GM19238 (cell line): ENCODE measurements at regions not wholly inside any gene's neighbourhood (a gene's known extent, or its start where the extent isn't known, plus 50 kb on each side); places are given as distances from the start of the nearest gene placed in this dataset.
"Not testable (repeated sequence)": the region's sequence is repeated elsewhere in the genome, so short reads cannot be mapped to it uniquely, and the experiment has no call there.

Experiments used
- DNase-seq: peaks from one replicate; pipeline ENCODE4 v3.0.0; 2011; ENCODE audit warnings: low spot score; ENCODE audit not compliant: insufficient read length

DNA sequence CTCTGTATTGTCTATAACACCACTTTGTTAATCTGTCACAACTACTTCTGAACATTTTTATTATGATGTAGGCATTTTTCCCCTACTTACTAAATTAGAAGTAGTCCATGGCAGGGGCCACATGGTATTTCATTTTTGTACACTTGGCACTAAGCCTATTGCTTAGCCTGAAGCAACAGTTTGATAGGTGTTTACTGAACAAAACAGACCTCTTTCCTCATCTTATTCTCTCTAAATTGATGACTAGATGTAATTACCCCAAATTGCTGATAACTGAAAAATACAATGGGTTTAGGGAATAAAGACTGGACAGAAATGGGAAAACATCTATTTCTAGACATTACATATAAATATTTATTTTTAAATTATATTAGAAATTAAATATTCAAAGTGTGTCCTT lies 633.8 kb downstream of the SLCO4C1 start:
- DNase-seq: no peak

DNA sequence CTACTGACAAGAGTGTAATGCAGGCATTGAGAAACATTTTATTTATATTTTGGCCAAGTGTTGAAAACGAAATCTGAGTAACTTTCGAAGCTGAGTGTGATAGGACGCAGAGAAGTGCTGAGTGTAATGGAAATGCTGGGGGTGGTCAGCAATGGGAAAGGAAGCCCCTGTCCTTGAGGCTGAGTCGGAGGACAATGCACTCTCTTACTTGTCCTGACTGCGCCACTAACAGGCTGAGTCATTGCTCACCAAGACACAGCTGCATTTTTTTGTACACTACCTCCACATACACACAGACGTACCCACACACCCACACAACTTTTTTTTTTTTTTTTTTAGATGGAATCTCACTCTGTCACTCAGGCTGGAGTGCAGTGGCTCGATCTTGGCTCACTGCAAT lies 637.7 kb downstream of the SLCO4C1 start:
- no peak for DNase-seq

DNA sequence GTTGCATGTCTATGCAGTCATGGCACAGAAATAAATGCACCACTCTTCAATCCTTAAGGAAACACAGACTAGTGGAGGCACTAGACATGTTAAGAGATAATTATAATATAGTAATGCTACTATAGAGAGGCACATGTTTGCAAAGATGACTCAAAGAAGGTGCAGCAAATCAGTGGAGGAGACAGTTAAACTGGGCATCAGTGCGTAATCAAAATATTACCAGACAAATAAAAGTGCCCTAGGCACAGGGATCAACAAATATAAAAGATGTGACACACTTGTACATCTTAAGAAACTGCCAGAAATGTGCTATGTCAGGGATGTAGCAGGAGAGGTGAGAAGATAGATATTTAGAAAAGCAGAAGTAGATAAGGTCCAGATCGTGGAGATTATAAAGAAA lies 642.1 kb downstream of the SLCO4C1 start:
- DNase-seq: no peak

DNA sequence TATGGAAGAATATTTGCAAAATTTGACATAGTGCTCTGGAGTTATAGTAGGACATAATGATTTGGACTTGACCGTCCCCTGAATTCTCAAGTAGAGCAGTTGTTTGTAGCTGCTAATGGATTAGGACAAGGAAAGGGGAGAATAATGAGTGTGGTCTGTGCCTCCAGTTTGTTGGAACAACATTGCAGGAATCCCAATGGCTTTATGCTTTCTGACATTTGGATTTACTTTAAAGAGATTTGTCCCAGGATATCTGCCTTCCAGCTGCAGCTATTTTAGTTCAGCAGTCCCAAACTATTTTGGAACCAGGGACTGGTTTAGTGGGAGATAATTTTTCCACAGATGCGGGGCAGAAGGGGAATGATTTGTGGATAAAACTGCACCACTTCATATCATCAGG lies 648.2 kb downstream of the SLCO4C1 start:
- no peak for DNase-seq

DNA sequence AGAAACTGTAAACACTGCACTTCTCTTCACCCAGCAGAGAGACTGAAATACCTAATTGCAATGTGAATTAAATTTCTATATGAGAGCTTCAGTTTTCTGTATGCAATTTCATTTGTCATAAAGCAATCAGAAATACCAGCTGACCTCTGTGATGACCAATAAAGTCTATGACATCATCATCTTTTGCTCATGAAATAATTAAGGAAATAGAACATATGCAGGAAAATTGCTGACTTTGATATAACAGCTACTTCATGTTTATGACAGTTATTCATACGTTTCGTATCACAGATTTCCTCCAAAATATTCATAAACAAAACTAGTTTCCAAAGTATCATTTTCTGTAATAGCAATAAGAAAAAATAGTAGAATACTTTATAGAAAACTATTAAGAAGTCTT lies 652.3 kb downstream of the SLCO4C1 start:
- DNase-seq: no peak

DNA sequence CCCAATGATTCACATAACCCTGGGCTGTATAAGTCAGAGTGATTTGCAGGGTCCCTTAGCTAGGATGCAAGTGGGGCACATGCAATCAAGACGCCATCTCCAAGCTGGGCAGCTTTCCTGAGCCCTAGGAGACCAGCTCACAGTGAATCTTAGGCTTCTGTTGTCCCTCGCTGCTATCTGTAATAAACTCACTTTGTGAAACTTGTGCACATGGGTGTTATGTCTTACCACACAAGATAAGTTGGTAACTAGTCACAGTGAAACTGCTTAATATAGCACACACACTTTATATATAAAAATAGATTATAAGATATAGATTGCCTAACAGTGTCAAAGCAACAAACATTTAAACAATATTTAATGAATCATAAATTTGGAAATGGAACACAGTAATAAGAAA lies 658.5 kb downstream of the SLCO4C1 start:
- no peak for DNase-seq

DNA sequence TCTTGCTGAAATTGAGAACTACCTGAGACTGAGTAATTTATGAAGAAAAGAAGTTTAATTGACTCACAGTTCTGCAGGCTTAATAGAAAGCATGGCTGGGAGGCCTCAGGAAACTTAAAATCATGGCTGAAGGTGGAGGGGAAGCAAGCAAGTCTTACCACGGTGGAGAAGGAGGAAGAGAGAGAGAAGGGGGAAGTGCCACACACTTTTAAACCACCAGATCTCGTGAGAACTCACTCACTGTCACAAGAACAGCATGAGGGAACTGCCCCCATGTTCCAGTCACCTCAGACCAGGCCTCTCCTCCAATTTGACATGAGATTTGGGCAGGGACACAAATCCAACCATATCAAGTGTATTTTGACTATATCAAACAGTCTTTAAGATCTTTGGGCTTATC lies 668.3 kb downstream of the SLCO4C1 start:
- DNase-seq: not testable (repeated sequence)

DNA sequence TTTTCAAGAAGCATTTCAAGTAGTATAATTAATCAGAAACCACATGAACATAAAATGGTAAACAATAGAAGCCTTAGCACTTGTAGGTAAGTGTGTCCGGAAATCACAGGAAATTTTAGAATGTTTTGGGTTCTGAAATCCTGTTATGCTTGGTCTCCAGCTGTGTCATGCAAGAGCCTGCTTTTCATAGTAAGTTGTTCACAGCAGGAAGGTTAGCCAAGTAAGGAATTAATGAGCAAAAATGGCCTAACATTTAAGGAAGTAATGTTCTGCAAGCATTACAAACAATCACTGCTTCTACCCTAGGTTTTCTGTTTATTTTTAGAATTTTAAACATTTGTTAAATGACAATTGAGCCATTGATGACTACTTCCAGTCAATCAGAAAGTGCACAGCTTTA lies 669.5 kb downstream of the SLCO4C1 start:
- DNase-seq: no peak

DNA sequence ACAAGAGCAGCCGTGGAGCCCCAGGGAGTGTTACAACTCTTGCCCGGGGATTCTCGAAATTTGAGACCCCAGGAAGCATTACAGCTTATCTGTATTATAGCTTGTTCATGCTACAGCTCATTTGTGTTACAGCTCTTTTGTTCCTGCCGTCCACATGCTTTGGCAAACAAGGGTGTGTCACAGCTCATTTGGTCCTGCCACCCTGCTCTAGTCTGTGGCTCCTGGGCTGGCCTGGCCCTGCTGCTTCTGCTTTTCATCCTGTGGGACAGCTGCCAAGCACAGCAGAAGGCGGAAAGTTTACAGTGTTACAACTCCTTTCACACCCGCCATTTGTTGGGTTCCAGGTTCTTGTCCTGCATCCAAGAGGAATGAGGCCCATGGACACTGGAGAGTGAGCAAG lies 685.0 kb downstream of the SLCO4C1 start:
- no peak for DNase-seq

DNA sequence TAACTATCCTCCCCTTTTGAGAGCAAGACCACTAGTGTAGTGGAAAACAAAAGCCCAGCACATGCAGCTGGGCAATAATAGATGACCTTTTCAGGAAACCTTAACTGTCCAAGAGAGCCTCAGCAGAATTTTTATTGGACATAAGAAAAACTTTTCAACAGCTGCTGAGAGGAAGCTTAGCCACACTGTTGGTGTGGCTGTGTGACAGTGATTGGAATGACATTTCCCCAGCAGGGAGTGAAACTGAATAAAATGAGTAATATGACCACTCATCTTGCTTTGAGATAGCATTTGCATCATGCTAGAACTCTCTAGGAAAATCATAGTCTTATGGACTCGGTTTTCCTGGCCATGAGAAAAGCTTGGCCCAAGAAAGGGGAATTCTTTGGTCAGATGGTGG lies 687.8 kb downstream of the SLCO4C1 start:
- DNase-seq: no peak

DNA sequence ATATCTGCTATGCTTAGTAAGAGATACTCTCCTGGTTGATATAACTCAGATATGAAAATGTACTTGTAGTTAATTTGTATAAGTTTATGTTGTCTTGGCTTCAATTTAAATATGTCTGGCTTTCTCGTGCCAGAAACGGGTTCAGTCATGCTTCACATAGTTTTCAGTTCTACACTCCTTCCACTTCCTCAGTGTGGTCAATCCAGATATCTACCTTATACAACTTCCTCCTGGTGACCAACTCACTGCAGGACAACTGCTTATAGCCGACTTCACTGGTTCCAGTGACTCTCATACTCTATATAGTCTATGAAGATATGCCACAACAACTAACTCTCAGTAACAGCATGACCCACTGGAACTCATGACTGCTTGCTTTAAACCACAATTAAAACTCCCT lies 690.4 kb downstream of the SLCO4C1 start:
- no peak for DNase-seq

DNA sequence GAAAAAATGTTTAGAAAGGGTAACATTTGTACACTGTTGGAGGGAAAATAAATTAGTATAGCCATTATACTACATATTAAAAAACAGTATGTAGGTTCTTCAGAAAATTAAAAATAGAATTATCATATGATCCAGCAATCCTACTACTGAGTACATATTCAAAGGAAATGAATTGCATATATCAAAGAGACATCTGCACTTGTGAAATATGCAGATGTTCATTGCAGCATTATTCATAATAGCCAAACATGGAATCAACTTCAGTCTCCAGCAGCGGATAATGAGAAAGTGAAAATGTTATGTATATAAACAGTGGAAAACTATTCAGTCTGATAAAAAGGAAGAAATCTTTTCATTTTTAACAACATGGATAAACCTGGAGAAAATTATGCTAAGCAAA lies 695.5 kb downstream of the SLCO4C1 start:
- DNase-seq: no peak

DNA sequence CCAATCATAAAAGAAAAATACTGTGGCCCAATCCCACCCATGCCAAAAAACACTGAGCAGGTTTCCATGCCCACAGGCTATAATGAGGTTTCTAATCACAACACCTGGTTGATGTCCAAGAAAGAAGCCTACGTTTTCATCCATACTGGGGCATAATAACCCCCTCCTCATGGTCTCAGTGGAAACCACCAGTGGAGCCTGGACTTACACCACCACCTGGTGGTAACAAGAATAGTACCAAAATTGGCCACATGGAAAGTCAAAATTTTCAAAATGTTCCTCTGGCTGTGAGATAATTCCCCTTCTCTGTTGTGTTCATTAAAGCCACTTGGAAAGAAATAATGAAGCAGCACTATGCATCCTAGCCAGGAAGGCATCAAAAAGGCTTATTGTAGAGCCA lies 687.3 kb upstream of the ST8SIA4 start:
- no peak for DNase-seq

DNA sequence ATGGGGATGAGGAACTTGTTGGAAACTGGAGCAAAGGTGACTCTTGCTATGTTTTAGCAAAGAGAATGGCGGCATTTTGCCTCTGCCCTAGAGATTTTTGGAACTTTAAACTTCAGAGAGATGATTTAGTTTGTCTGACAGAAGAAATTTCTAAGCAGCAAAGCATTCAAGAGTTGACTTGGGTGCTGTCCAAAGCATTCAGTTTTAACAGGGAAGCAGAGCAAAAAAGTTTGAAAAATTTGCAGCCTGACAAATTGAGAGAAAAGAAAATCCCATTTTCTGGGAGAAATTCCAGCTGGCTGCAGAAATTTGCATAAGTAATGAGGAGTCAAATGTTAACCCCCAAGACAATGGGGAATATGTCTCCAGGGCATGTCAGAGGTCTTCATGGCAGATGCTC lies 682.3 kb upstream of the ST8SIA4 start:
- no peak for DNase-seq

DNA sequence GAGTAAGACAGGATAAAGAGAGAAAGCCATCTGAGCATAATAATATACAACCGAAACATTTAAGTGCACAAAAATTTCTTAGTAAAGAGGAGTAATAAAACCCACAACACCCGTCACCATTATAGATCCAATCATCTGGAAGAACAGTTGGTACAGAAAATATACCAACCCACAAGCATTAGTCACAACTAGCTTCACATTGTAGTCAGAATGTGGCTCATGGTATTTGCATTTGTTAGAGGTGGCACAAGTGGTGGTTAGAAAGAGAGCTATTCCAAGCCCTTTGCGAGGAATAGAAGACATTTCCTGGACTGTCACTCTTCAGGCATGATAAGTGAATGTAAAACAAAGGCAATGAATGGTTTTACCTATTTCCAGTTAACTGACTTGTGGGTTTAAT lies 677.5 kb upstream of the ST8SIA4 start:
- DNase-seq: no peak

DNA sequence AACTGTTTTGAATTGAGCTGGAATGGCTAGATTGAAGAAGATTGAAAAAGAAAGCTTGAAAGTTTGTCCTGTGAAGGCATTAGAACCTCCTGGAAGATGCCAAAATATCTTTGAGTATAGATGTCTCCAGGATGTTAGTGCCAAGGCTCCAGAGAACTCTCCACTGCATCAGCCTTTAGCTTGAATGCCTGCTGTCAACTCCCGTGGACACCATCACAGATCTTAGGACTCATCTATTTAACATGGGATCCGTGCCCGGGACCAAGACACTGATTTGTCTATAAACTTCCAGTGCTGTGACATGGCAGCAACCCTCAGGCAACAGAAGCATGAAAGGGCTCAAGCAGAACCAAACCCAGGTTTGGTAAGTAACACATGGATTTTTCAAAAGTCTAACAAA lies 670.9 kb upstream of the ST8SIA4 start:
- DNase-seq: no peak

DNA sequence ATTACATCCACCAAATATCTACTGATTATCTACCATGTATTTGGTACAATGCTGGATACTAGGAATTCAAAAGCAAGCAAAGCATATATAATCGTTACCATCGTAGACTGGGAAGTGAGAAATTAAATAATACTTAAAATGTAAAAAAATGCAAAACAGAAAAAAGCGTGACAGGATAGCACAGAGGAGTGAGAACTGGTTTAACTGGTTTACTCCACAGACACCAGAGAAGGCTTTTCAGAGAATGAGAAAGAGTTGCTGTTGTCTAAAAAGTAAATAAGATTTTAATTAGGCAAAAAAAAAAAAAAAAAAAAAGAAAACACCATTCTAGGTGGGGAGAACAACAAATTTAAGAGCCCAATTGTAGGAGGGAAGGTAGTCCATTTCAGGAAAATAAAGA lies 657.9 kb upstream of the ST8SIA4 start:
- DNase-seq: no peak

DNA sequence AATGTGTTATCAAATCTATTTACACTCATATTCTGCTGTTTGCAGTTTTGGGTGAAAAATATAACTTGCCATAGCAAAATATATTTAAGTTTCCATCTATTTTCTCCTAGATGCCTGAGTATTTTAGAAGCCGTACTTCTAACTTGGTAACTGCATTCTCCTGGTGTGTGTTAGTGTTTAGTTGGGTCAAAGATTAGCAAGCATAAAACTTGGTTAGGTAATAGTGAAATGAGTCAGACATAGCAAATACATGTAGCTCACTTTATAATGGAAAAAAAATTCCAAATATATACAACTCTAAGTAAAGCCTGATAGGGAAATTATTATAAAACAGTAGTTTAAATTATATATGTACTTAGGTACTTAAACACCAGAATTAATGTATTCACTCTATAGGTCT lies 640.7 kb upstream of the ST8SIA4 start:
- DNase-seq: no peak

DNA sequence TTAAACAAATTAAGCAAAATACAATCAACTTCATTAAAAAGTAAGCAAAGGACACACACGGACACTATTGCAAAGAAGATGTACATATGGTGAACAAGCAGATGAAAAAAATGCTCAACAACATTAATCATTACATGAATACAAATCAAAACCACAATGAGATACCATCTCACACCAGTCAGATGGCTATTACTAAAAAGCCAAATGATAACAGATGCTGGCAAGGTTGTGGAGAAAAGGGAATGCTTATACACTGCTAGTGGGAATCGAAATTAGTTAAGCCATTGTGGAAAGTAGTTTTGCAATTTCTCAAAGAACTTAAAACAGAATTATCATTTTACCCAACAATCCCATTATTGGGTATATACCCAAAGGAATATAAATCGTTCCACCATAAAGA lies 636.2 kb upstream of the ST8SIA4 start:
- DNase-seq: no peak

DNA sequence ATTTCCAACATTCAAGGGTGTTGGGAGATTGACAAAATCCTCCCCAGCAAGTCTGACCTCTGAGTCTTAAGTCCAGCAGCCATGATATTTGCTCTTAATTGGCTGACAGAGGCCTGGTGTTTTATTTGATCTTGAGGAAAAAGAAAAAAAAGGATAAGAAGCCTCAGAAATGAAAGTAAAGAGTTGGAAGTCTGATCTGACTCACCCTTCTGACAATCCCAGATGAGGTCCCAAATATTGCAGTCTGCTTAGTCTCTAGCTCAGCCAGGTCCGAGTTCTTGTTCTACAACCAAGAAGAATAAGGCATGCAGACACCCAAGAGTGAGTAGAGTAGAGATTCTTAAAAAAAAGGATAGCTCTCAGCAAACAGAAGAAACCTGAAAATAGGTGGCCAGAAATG lies 632.5 kb upstream of the ST8SIA4 start:
- no peak for DNase-seq

DNA sequence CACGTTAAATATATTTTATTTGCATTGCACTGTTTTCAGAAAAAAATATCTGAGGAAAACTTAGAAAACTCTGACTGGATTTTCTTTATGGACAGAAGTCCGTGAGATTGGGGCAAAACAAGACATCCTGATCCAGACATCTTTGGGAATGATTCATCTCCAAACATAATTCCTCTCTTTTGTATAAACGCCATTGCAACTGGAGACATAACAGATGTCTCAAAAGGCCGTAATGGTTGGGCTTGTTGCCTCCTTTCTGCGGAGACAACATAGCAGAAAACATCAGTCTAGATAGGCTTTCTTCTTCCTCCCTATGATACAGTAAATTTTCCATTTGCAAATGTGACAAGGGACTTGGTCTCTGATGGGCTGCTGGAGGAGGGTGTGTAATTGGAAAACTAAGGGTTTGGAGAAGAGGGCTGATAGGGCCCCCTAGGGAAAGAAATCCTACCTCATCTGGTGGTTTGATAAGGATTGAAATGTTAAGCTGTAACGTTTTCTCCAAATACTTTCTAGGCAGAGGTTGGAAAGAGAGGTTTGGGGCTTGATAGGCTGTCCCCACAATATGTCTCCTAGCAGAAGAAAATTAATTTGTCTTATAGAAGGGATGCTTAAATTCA lies 631.5 kb upstream of the ST8SIA4 start:
- DNase-seq: no peak

DNA sequence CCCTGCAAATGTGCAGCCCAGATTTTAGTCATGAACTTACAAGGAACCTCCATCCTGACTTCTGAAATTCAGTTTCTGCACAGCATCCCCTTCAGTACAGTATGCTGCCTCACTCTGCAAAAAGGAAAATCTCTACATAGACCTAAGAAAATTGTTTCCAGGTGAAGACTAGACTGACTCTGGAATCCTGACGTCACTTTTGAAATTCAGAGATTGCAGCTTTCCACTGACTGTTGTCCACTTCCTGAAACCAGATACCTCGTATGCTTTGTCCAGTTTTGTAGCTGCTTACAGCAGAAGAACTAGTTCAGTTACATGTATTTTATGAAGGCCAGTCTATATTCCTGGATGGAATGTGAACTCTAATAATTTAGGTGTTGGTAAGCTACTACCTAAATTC lies 629.3 kb upstream of the ST8SIA4 start:
- no peak for DNase-seq

DNA sequence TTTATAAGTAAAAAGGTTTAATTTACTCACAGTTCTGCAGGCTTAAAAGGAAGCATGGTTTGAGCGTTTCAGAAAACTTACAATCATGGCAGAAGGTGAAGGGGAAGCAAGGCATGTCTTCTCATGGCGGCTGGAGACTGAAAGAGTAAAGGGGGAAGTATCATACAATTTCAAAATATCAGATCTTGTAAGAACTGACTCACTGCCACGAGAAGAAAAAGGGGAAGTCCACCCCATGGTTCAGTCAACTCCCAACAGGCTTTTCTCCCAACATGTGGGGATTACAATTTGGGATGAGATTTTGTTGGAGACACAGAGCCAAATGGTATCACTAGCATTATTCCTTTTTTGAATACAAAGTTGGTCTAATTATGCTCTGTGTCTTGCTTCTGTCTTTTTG lies 627.9 kb upstream of the ST8SIA4 start:
- DNase-seq: no peak

DNA sequence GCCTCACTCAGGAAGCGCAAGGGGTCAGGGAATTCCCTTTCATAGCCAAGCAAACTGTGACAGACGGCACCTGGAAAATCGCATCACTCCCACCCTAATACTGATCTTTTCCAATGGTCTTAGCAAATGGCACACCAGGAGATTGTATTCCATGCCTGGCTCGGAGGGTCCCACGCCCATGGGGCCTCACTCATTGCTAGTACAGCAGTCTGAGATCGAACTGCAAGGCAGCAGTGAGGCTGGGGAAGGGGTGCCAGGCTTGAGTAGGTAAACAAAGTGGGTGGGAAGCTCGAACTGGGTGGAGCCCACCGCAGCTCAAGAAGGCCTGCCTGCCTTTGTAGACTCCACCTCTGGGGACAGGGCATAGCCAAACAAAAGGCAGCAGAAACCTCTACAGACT lies 626.0 kb upstream of the ST8SIA4 start:
- not testable (repeated sequence) for DNase-seq
